KMS-11 (cell line): ENCODE measurements at regions not wholly inside any gene's neighbourhood (a gene's known extent, or its start where the extent isn't known, plus 50 kb on each side); places are given as distances from the start of the nearest gene placed in this dataset.

ENCODE experiments used
- H2AFZ ChIP-seq: fragments of 200-600 bp; sonication (generic); 2 replicates; pipeline ENCODE4 v1.6.1; 2016; ENCODE audit warnings: antibody characterized with exemption, mixed run types, low read depth
- H3K27ac ChIP-seq: fragments of 200-600 bp; sonication (generic); 2 replicates; pipeline ENCODE4 v1.6.1; 2016; ENCODE audit warnings: mild to moderate bottlenecking, mixed run types
- H3K27me3 ChIP-seq: fragments of 200-600 bp; sonication (generic); 2 replicates; pipeline ENCODE4 v1.6.1; 2017; ENCODE audit warnings: mild to moderate bottlenecking, low read depth, mixed run types, moderate library complexity; ENCODE audit not compliant: insufficient read depth
- H3K36me3 ChIP-seq: fragments of 200-600 bp; sonication (generic); 2 replicates; pipeline ENCODE4 v1.6.1; 2017; ENCODE audit warnings: mild to moderate bottlenecking, mixed run types; ENCODE audit not compliant: insufficient read depth
- H3K4me1 ChIP-seq: fragments of 200-600 bp; sonication (generic); 2 replicates; pipeline ENCODE4 v1.6.1; 2016; ENCODE audit warnings: mild to moderate bottlenecking, low read depth, mixed run types; ENCODE audit not compliant: poor library complexity, severe bottlenecking
- H3K4me2 ChIP-seq: fragments of 200-600 bp; sonication (generic); 2 replicates; pipeline ENCODE4 v1.7.0; 2016; ENCODE audit warnings: mild to moderate bottlenecking, mixed run types
- H3K4me3 ChIP-seq: fragments of 200-600 bp; sonication (generic); IDR thresholded peaks from 2 replicates; pipeline ENCODE4 v1.6.1; 2017; ENCODE audit warnings: low read depth, low read length, mixed read lengths; ENCODE audit not compliant: insufficient read depth
- H3K79me2 ChIP-seq: fragments of 200-600 bp; sonication (generic); 2 replicates; pipeline ENCODE4 v1.6.1; 2016; ENCODE audit warnings: low read depth, mixed run types; ENCODE audit not compliant: insufficient read depth
- H3K9ac ChIP-seq: fragments of 200-600 bp; sonication (generic); 2 replicates; pipeline ENCODE4 v1.6.1; 2016; ENCODE audit warnings: mild to moderate bottlenecking, mixed run types
- H4K20me1 ChIP-seq: fragments of 200-600 bp; sonication (generic); 2 replicates; pipeline ENCODE4 v1.6.1; 2016; ENCODE audit warnings: mild to moderate bottlenecking, mixed run types; ENCODE audit not compliant: insufficient read depth
- TF ChIP-seq, protein P1 (sequence below): fragments of 200-600 bp; sonication (generic); conservative IDR thresholded peaks from 2 replicates; pipeline ENCODE4 v1.6.1; 2017; ENCODE audit warnings: low read depth, mild to moderate bottlenecking, antibody characterized with exemption, low read length, moderate library complexity, mixed read lengths

DNA sequence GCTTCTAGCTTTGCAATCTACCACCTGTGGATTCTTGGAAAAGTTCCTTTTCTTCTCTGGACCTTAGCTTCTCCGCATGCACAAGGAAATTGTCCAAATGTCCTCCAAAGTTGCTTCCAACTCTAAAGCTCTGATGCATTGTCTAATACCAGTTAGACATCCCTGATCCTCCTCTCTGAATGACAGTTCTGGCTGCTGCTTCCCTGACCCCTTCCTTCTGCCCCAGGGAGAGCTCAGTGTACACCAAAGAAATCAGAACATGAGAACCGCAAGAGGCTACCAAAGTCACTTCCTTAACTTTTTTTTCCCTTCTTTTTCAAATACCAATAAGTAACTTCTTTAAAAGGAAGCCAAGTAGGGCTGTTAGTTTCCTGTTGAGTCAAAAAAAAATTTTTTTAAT lies 79.7 kb upstream of the CES5A start:
- TF ChIP-seq, protein P1, sequence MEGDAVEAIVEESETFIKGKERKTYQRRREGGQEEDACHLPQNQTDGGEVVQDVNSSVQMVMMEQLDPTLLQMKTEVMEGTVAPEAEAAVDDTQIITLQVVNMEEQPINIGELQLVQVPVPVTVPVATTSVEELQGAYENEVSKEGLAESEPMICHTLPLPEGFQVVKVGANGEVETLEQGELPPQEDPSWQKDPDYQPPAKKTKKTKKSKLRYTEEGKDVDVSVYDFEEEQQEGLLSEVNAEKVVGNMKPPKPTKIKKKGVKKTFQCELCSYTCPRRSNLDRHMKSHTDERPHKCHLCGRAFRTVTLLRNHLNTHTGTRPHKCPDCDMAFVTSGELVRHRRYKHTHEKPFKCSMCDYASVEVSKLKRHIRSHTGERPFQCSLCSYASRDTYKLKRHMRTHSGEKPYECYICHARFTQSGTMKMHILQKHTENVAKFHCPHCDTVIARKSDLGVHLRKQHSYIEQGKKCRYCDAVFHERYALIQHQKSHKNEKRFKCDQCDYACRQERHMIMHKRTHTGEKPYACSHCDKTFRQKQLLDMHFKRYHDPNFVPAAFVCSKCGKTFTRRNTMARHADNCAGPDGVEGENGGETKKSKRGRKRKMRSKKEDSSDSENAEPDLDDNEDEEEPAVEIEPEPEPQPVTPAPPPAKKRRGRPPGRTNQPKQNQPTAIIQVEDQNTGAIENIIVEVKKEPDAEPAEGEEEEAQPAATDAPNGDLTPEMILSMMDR, result no peak
- H2AFZ ChIP-seq, result no peak overlapping the region
- no peak overlapping the region for H3K27ac ChIP-seq
- H3K36me3 ChIP-seq, result no peaks in the 10 kb centered on the region
- no peak overlapping the region for H3K4me3 ChIP-seq
- H3K79me2 ChIP-seq, result no peaks in the 10 kb centered on the region
- no peak overlapping the region for H3K9ac ChIP-seq
- no peaks in the 10 kb centered on the region for H4K20me1 ChIP-seq
- H3K4me1 ChIP-seq, result no peaks in the 10 kb centered on the region
- no peak overlapping the region for H3K4me2 ChIP-seq
- no peaks in the 10 kb centered on the region for H3K27me3 ChIP-seq

DNA sequence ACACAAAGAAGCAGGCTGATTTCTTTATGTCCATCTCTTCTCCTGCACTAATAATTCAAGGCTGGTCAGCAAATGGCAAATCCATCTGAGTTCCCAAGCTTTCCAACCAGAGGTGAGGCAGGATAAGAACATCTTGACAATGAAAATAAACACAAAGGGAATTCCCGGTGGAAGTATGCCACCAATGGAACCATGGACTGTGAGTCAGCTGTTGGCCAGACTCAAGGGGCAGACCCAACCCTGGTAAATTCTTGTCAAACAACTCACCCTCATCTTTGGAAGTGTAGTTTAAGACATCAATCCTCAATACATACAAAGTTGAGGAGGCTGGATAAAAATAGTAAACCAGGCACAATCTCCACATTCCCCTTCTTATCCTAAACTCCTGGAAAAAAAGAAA lies 74.3 kb upstream of the CES5A start:
- H3K4me3 ChIP-seq, result no peak overlapping the region
- H2AFZ ChIP-seq, result no peak overlapping the region
- TF ChIP-seq, protein P1, result no peak
- no peak overlapping the region for H3K4me2 ChIP-seq
- H4K20me1 ChIP-seq, result no peaks in the 10 kb centered on the region
- no peak overlapping the region for H3K9ac ChIP-seq
- no peaks in the 10 kb centered on the region for H3K79me2 ChIP-seq
- no peaks in the 10 kb centered on the region for H3K4me1 ChIP-seq
- no peaks in the 10 kb centered on the region for H3K36me3 ChIP-seq
- H3K27ac ChIP-seq, result no peak overlapping the region
- no peaks in the 10 kb centered on the region for H3K27me3 ChIP-seq

DNA sequence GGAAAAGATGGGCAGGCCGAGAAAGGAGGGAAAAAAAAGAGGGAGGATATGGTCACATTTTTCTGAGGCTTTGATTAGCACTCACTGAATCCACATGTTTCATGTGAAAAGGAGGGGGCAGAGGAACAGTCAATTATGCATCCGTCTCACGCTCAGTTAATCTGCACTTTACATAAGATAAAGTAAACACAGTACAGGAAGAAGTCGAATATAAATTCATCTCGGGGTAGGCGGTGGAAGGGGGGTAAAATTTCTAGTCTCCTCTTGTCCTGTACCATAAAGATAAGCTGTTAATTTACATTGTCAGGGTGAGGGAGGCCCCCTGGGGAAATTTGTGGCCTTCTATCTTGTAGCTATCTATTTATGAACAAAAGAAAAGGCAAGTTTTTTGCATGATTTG lies 73.1 kb upstream of the CES5A start:
- Histone ChIP-seq H3K27me3 (no peaks in the 10 kb centered on the region), H3K36me3 (no peaks in the 10 kb centered on the region), H3K4me1 (no peaks in the 10 kb centered on the region), H3K4me3 (no peak overlapping the region), H3K4me2 (no peak overlapping the region), H2AFZ (no peak overlapping the region), H3K79me2 (no peaks in the 10 kb centered on the region), H3K27ac (no peak overlapping the region), H4K20me1 (no peaks in the 10 kb centered on the region), H3K9ac (no peak overlapping the region)
- TF ChIP-seq, protein P1, result no peak

DNA sequence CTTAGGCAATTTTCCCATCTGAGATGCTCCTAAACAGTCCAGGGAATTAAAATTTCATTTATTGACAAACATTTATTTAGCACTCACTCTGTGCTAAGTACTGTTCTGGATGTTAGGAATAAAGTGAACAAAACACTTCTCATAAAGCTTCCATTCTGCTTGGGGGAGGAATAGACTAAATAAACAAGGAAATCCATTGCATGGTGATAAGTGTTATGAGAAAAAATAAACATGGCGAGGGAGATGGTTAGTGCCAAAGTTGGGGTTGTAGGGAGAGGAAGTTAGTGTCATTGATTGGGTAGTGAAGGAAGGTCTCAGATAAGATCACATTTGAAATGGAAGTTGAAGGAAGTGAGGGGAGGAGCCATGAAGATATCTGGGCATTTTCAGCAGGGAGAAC lies 72.2 kb upstream of the CES5A start:
- H2AFZ ChIP-seq, result no peak overlapping the region
- TF ChIP-seq, protein P1, result no peak
- H3K79me2 ChIP-seq, result no peaks in the 10 kb centered on the region
- H3K27me3 ChIP-seq, result no peaks in the 10 kb centered on the region
- no peaks in the 10 kb centered on the region for H3K36me3 ChIP-seq
- H3K27ac ChIP-seq, result no peak overlapping the region
- no peak overlapping the region for H3K4me3 ChIP-seq
- H3K4me2 ChIP-seq, result no peak overlapping the region
- H4K20me1 ChIP-seq, result no peaks in the 10 kb centered on the region
- H3K4me1 ChIP-seq, result no peaks in the 10 kb centered on the region
- H3K9ac ChIP-seq, result no peak overlapping the region
